ENCODE measurements at regions not wholly inside any gene's neighbourhood (a gene's known extent, or its start where the extent isn't known, plus 50 kb on each side); places are given as distances from the start of the nearest gene placed in this dataset.

DNA sequence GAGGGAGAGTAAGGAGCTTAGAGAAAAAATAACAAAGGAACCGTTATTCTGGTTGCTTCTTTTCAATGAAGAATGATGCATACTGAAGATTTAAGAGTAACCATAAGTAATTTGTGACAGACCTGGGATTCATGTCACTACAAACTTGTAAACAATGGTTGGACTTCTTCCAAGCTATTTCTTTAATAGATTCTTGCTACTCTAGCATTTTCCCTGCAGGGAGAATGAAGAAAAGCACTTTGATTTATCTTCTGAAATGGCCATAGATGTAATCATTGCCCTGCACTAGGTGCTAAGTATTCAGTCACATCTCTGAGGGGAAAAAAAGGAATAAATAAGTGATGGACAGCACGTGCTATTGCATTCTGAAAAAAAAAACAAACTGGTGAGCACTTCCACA, 606.6 kb upstream of the LRRN3 start:
- intact Hi-C loops (cut with micrococcal nuclease; ENCODE audit: unreplicated experiment) = no loop called here
- TF ChIP-seq, protein P1, sequence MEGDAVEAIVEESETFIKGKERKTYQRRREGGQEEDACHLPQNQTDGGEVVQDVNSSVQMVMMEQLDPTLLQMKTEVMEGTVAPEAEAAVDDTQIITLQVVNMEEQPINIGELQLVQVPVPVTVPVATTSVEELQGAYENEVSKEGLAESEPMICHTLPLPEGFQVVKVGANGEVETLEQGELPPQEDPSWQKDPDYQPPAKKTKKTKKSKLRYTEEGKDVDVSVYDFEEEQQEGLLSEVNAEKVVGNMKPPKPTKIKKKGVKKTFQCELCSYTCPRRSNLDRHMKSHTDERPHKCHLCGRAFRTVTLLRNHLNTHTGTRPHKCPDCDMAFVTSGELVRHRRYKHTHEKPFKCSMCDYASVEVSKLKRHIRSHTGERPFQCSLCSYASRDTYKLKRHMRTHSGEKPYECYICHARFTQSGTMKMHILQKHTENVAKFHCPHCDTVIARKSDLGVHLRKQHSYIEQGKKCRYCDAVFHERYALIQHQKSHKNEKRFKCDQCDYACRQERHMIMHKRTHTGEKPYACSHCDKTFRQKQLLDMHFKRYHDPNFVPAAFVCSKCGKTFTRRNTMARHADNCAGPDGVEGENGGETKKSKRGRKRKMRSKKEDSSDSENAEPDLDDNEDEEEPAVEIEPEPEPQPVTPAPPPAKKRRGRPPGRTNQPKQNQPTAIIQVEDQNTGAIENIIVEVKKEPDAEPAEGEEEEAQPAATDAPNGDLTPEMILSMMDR (IDR thresholded peaks at IDR 0.05; ENCODE audit: unreplicated experiment) = no peak
- no peaks in the 10 kb centered on the region for H3K36me3 Mint-ChIP-seq (ENCODE audit: insufficient read depth, unreplicated experiment)
- DNase-seq = no peak
- CTCF ChIA-PET = no interaction called here
- H3K27ac Mint-ChIP-seq (ENCODE audit: unreplicated experiment) = no peak overlapping the region
- BruUV-seq (replicated peaks) = no TSS peak
- no peaks in the 10 kb centered on the region for H3K27me3 Mint-ChIP-seq (ENCODE audit: unreplicated experiment)
- peaks cover 12% of the 10 kb centered on the region for H3K9me3 Mint-ChIP-seq (ENCODE audit: low read depth, unreplicated experiment)
- no peaks in the 10 kb centered on the region for H3K4me1 Mint-ChIP-seq (ENCODE audit: low read depth, unreplicated experiment)
- H3K4me3 Mint-ChIP-seq (ENCODE audit: low read depth, unreplicated experiment) = no peak overlapping the region

DNA sequence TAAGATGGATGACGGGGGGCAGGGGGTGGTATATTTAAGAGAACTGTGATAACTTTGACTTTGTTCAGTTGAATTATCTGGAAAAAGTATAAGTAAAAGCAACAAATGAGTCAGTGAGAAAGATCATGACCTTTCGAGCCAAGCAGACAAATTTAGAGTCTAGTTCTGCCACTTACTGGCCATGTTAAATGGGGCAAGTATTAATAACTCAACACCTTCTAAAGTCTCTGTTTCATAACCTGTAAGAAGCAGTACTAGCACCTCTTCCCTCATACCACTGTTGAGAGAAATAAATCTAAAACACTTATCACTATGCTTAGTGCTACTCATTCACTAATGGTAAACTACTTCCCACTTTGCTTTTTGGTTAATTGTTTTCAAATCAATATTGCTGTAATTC, 604.4 kb upstream of the LRRN3 start:
- peaks cover 7% of the 10 kb centered on the region for H3K9me3 Mint-ChIP-seq (ENCODE audit: low read depth, unreplicated experiment)
- no peaks in the 10 kb centered on the region for H3K36me3 Mint-ChIP-seq (ENCODE audit: insufficient read depth, unreplicated experiment)
- no peak overlapping the region for H3K27ac Mint-ChIP-seq (ENCODE audit: unreplicated experiment)
- H3K4me1 Mint-ChIP-seq (ENCODE audit: low read depth, unreplicated experiment) = no peaks in the 10 kb centered on the region
- intact Hi-C loops (cut with micrococcal nuclease; ENCODE audit: unreplicated experiment) = no loop called here
- CTCF ChIA-PET = no interaction called here
- TF ChIP-seq, protein P1 (IDR thresholded peaks at IDR 0.05; ENCODE audit: unreplicated experiment) = no peak
- no peak overlapping the region for H3K4me3 Mint-ChIP-seq (ENCODE audit: low read depth, unreplicated experiment)
- no peak for DNase-seq
- H3K27me3 Mint-ChIP-seq (ENCODE audit: unreplicated experiment) = no peaks in the 10 kb centered on the region
- no TSS peak for BruUV-seq (replicated peaks)

DNA sequence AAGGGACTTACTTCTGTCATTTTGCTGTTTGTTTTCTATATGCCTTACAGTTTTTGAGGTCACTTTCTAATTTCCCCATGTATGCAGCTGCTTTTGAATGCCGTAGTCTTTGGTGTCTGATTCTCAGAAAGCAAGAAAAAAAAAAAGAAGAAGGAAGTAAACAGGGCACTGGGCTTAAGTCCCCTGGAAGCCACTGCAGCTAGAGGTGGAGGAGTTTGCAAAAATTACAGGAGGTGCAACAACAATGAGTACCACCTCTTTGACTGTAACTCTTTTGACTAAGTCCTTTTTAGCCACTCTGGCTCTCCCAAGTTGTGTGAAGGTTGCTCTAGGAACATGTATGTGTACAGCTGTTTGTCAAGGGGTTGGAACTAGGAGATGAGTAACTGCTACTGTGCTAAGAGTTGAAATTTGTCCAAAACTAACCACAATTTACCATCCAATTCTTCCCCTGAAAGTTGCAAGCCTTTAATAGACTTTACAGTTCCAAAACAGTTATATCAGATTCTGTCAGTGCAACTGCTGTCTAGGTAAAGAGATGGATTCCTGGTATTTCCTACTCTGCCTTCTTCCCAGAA, 588.0 kb upstream of the LRRN3 start:
- TF ChIP-seq, protein P1 (IDR thresholded peaks at IDR 0.05; ENCODE audit: unreplicated experiment) = no peak
- BruUV-seq (replicated peaks) = no TSS peak

DNA sequence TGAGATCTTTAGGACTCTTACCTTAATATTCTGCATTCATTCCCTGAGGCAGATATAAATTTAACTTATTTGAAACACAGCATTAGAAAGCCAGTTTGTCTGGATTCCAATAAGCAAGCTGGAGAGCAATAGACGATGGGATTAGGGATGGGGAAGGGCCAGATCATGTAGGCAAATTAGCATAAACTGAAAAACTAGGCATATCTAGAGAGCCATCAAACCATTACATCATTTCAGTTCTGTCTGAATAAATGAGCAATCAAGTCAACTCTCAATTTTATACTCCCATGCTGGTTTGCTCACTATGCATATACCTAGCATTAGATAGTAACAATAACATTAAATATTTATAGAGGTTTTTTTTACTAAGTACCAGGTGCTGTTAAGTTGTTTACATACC, 583.6 kb upstream of the LRRN3 start:
- Mint-ChIP-seq H3K27me3 (ENCODE audit: unreplicated experiment) (no peaks in the 10 kb centered on the region), H3K9me3 (ENCODE audit: low read depth, unreplicated experiment) (peaks cover 2% of the 10 kb centered on the region), H3K27ac (ENCODE audit: unreplicated experiment) (no peak overlapping the region), H3K36me3 (ENCODE audit: insufficient read depth, unreplicated experiment) (no peaks in the 10 kb centered on the region), H3K4me1 (ENCODE audit: low read depth, unreplicated experiment) (no peaks in the 10 kb centered on the region), H3K4me3 (ENCODE audit: low read depth, unreplicated experiment) (no peak overlapping the region)
- intact Hi-C loops (cut with micrococcal nuclease; ENCODE audit: unreplicated experiment) = no loop called here
- no peak for DNase-seq
- CTCF ChIA-PET = no interaction called here
- TF ChIP-seq, protein P1 (IDR thresholded peaks at IDR 0.05; ENCODE audit: unreplicated experiment) = no peak
- no TSS peak for BruUV-seq (replicated peaks)

More for the DNA sequence above, 588.0 kb upstream of the LRRN3 start:
- Mint-ChIP-seq H3K27me3 (ENCODE audit: unreplicated experiment) (no peaks in the 10 kb centered on the region), H3K4me3 (ENCODE audit: low read depth, unreplicated experiment) (no peak overlapping the region), H3K36me3 (ENCODE audit: insufficient read depth, unreplicated experiment) (no peaks in the 10 kb centered on the region), H3K9me3 (ENCODE audit: low read depth, unreplicated experiment) (peaks cover 2% of the 10 kb centered on the region), H3K4me1 (ENCODE audit: low read depth, unreplicated experiment) (no peaks in the 10 kb centered on the region), H3K27ac (ENCODE audit: unreplicated experiment) (no peak overlapping the region)
- CTCF ChIA-PET = no interaction called here
- no peak for DNase-seq
- intact Hi-C loops (cut with micrococcal nuclease; ENCODE audit: unreplicated experiment) = no loop called here
